SK-N-SH treated with all-trans-retinoic acid at 6 μM for 48 hours (cell line): ENCODE measurements at regions not wholly inside any gene's neighbourhood (a gene's known extent, or its start where the extent isn't known, plus 50 kb on each side); places are given as distances from the start of the nearest gene placed in this dataset.

Source experiments
- ATAC-seq: fragments of 200-7000 bp; cut with Tn5 transposase; 3 replicates; pipeline ENCODE4 v1.9.1; 2020; ENCODE audit warnings: mild to moderate bottlenecking, moderate library complexity
- ARNTL ChIP-seq: fragments of 450-650 bp; formaldehyde crosslinking; IDR thresholded peaks from 2 replicates; pipeline ENCODE4 v1.5.0; 2020; ENCODE audit warnings: low read depth, mild to moderate bottlenecking, moderate library complexity, borderline replicate concordance
- BACH2 ChIP-seq: fragments of 250-450 bp; sonication (Bioruptor Pico); IDR thresholded peaks from 2 replicates; pipeline ENCODE4 v1.9.0; 2021; ENCODE audit warnings: mild to moderate bottlenecking, borderline replicate concordance
- CSDC2 ChIP-seq: fragments of 250-450 bp; sonication (Bioruptor Pico); IDR thresholded peaks from 2 replicates; pipeline ENCODE4 v1.5.0; 2020; ENCODE audit warnings: mild to moderate bottlenecking, moderate library complexity
- ESRRG ChIP-seq: fragments of 250-450 bp; sonication (Bioruptor Pico); IDR thresholded peaks from 2 replicates; pipeline ENCODE4 v1.6.1; 2021; ENCODE audit warnings: mild to moderate bottlenecking
- GLIS3 ChIP-seq: fragments of 250-450 bp; sonication (Bioruptor Pico); IDR thresholded peaks from 2 replicates; pipeline ENCODE4 v1.5.0; 2020; ENCODE audit warnings: mild to moderate bottlenecking, moderate library complexity
- ISL1 ChIP-seq: fragments of 250-450 bp; sonication (Bioruptor Pico); IDR thresholded peaks from 2 replicates; pipeline ENCODE4 v2.1.2; 2022; ENCODE audit warnings: mild to moderate bottlenecking, moderate library complexity
- PPARA ChIP-seq: fragments of 250-450 bp; sonication (Bioruptor Pico); IDR thresholded peaks from 2 replicates; pipeline ENCODE4 v1.5.0; 2020; ENCODE audit warnings: mild to moderate bottlenecking, borderline replicate concordance
- RARB ChIP-seq: fragments of 250-450 bp; sonication (Bioruptor Pico); IDR thresholded peaks from 2 replicates; pipeline ENCODE4 v1.8.0; 2021; ENCODE audit warnings: mild to moderate bottlenecking, moderate library complexity
- SNAI2 ChIP-seq: fragments of 250-450 bp; sonication (Bioruptor Pico); IDR thresholded peaks from 2 replicates; pipeline ENCODE4 v1.5.0; 2020; ENCODE audit warnings: mild to moderate bottlenecking, moderate library complexity
- TCF4 ChIP-seq: fragments of 250-450 bp; sonication (Bioruptor Pico); IDR thresholded peaks from 2 replicates; pipeline ENCODE4 v1.8.0; 2021; ENCODE audit warnings: mild to moderate bottlenecking, moderate library complexity, borderline replicate concordance
- TOX ChIP-seq: fragments of 250-450 bp; sonication (Bioruptor Pico); IDR thresholded peaks from 2 replicates; pipeline ENCODE4 v1.8.0; 2021; ENCODE audit warnings: mild to moderate bottlenecking, moderate library complexity, borderline replicate concordance
- ZC3H10 ChIP-seq: fragments of 250-450 bp; sonication (Bioruptor Pico); IDR thresholded peaks from 2 replicates; pipeline ENCODE4 v1.5.1; 2021; ENCODE audit warnings: mild to moderate bottlenecking, moderate library complexity
- ZFP3 ChIP-seq: fragments of 250-450 bp; sonication (Bioruptor Pico); IDR thresholded peaks from 2 replicates; pipeline ENCODE4 v1.5.0; 2020; ENCODE audit warnings: mild to moderate bottlenecking, moderate library complexity
- ZFP30 ChIP-seq: fragments of 450-650 bp; formaldehyde crosslinking; IDR thresholded peaks from 2 replicates; pipeline ENCODE4 v1.5.0; 2022; ENCODE audit warnings: mild to moderate bottlenecking, moderate library complexity
- ZNF565 ChIP-seq: fragments of 450-650 bp; formaldehyde crosslinking; conservative IDR thresholded peaks from 2 replicates; pipeline ENCODE4 v1.5.0; 2020; ENCODE audit warnings: low read depth, mild to moderate bottlenecking, moderate library complexity
- ZNF70 ChIP-seq: fragments of 450-650 bp; formaldehyde crosslinking; IDR thresholded peaks from 2 replicates; pipeline ENCODE4 v1.5.0; 2020; ENCODE audit warnings: mild to moderate bottlenecking, moderate library complexity
- ZNF8 ChIP-seq: fragments of 450-650 bp; formaldehyde crosslinking; IDR thresholded peaks from 2 replicates; pipeline ENCODE4 v1.5.0; 2020; ENCODE audit warnings: mild to moderate bottlenecking, moderate library complexity
- TF ChIP-seq, protein P1 (sequence below): fragments of 250-450 bp; sonication (Bioruptor Pico); IDR thresholded peaks from 2 replicates; pipeline ENCODE4 v1.8.0; 2020; ENCODE audit warnings: mild to moderate bottlenecking, moderate library complexity, borderline replicate concordance
- TF ChIP-seq, protein P2 (sequence below): fragments of 250-450 bp; sonication (Bioruptor Pico); IDR thresholded peaks from 2 replicates; pipeline ENCODE4 v1.5.0; 2020; ENCODE audit warnings: mild to moderate bottlenecking, moderate library complexity
- TF ChIP-seq, protein P3 (sequence below): fragments of 250-450 bp; sonication (Bioruptor Pico); IDR thresholded peaks from 2 replicates; pipeline ENCODE4 v1.5.1; 2020; ENCODE audit warnings: low read depth, mild to moderate bottlenecking, moderate library complexity
- TF ChIP-seq, protein P4 (sequence below): fragments of 250-450 bp; sonication (Bioruptor Pico); IDR thresholded peaks from 2 replicates; pipeline ENCODE4 v1.8.0; 2021; ENCODE audit warnings: low read depth, mild to moderate bottlenecking, moderate library complexity, borderline replicate concordance
- TF ChIP-seq, protein P5 (sequence below): fragments of 250-450 bp; sonication (Bioruptor Pico); IDR thresholded peaks from 2 replicates; pipeline ENCODE4 v1.5.1; 2021; ENCODE audit warnings: mild to moderate bottlenecking, moderate library complexity

DNA sequence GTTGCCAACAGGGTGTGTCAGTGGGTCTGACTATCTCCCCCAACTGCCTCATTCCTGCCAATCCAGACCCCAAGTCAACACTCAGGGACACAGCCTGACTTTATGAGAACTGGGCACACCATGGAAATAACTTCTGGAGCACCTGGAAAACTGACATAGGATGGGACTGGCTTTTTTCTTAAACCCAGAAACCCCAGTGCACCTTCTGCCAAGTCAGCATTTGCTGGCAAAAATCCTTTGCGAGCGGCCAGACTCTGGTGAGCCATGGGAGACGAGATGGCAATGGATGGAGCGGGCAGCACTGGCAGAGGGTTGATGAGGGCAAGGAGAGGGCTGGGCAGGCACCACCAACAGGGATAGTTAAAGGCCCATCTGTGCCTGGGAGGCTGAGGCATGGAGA, 114.4 kb upstream of the OSMR start:
- no peak for ATAC-seq
- TF ChIP-seq, protein P1, sequence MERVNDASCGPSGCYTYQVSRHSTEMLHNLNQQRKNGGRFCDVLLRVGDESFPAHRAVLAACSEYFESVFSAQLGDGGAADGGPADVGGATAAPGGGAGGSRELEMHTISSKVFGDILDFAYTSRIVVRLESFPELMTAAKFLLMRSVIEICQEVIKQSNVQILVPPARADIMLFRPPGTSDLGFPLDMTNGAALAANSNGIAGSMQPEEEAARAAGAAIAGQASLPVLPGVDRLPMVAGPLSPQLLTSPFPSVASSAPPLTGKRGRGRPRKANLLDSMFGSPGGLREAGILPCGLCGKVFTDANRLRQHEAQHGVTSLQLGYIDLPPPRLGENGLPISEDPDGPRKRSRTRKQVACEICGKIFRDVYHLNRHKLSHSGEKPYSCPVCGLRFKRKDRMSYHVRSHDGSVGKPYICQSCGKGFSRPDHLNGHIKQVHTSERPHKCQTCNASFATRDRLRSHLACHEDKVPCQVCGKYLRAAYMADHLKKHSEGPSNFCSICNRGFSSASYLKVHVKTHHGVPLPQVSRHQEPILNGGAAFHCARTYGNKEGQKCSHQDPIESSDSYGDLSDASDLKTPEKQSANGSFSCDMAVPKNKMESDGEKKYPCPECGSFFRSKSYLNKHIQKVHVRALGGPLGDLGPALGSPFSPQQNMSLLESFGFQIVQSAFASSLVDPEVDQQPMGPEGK (CRISPR knock-in tag), result no peak
- TF ChIP-seq, all 23 proteins: peak for 0

DNA sequence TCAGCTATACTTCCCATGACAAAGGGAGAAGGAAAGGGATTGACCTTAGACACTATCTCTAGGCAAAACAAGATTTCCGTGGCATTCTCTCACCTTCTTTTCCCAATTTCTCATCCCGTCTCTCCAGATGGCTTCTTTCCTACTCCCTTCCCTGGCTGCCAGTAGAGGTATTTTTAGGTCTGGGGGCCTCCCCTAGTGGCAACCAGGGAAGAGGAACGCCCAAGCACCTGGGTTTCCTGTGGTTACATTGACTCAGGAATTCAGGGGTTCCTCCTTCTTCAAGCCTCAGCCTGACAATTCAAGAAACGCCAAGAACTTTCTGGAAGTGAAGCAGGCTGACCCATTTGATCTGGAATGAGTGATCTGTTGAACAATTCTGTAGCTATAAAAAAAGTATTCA, 111.5 kb upstream of the OSMR start:
- ATAC-seq, result no peak
- TF ChIP-seq RARB (CRISPR knock-in tag), result no peak
- no peak for TF ChIP-seq CSDC2 (CRISPR knock-in tag)
- no peak for TF ChIP-seq ZNF565 (CRISPR knock-in tag)
- TF ChIP-seq TOX (CRISPR knock-in tag), result no peak
- no peak for TF ChIP-seq GLIS3
- no peak for TF ChIP-seq ZFP30 (CRISPR knock-in tag)
- no peak for TF ChIP-seq ZNF70
- TF ChIP-seq, protein P2, sequence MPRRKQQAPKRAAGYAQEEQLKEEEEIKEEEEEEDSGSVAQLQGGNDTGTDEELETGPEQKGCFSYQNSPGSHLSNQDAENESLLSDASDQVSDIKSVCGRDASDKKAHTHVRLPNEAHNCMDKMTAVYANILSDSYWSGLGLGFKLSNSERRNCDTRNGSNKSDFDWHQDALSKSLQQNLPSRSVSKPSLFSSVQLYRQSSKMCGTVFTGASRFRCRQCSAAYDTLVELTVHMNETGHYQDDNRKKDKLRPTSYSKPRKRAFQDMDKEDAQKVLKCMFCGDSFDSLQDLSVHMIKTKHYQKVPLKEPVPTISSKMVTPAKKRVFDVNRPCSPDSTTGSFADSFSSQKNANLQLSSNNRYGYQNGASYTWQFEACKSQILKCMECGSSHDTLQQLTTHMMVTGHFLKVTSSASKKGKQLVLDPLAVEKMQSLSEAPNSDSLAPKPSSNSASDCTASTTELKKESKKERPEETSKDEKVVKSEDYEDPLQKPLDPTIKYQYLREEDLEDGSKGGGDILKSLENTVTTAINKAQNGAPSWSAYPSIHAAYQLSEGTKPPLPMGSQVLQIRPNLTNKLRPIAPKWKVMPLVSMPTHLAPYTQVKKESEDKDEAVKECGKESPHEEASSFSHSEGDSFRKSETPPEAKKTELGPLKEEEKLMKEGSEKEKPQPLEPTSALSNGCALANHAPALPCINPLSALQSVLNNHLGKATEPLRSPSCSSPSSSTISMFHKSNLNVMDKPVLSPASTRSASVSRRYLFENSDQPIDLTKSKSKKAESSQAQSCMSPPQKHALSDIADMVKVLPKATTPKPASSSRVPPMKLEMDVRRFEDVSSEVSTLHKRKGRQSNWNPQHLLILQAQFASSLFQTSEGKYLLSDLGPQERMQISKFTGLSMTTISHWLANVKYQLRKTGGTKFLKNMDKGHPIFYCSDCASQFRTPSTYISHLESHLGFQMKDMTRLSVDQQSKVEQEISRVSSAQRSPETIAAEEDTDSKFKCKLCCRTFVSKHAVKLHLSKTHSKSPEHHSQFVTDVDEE, result no peak
- TF ChIP-seq ZFP3, result no peak
- TF ChIP-seq, protein P1 (CRISPR knock-in tag), result no peak
- no peak for TF ChIP-seq ISL1
- no peak for TF ChIP-seq ESRRG (CRISPR knock-in tag)
- no peak for TF ChIP-seq ZNF8
- TF ChIP-seq, protein P3, sequence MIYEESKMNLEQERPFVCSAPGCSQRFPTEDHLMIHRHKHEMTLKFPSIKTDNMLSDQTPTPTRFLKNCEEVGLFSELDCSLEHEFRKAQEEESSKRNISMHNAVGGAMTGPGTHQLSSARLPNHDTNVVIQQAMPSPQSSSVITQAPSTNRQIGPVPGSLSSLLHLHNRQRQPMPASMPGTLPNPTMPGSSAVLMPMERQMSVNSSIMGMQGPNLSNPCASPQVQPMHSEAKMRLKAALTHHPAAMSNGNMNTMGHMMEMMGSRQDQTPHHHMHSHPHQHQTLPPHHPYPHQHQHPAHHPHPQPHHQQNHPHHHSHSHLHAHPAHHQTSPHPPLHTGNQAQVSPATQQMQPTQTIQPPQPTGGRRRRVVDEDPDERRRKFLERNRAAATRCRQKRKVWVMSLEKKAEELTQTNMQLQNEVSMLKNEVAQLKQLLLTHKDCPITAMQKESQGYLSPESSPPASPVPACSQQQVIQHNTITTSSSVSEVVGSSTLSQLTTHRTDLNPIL, result no peak
- TF ChIP-seq PPARA (CRISPR knock-in tag), result no peak
- TF ChIP-seq, protein P4, sequence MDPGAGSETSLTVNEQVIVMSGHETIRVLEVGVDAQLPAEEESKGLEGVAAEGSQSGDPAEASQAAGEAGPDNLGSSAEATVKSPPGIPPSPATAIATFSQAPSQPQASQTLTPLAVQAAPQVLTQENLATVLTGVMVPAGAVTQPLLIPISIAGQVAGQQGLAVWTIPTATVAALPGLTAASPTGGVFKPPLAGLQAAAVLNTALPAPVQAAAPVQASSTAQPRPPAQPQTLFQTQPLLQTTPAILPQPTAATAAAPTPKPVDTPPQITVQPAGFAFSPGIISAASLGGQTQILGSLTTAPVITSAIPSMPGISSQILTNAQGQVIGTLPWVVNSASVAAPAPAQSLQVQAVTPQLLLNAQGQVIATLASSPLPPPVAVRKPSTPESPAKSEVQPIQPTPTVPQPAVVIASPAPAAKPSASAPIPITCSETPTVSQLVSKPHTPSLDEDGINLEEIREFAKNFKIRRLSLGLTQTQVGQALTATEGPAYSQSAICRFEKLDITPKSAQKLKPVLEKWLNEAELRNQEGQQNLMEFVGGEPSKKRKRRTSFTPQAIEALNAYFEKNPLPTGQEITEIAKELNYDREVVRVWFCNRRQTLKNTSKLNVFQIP (CRISPR knock-in tag), result no peak
- no peak for TF ChIP-seq BACH2 (CRISPR knock-in tag)
- no peak for TF ChIP-seq TCF4 (CRISPR knock-in tag)
- TF ChIP-seq ZC3H10 (CRISPR knock-in tag), result no peak

DNA sequence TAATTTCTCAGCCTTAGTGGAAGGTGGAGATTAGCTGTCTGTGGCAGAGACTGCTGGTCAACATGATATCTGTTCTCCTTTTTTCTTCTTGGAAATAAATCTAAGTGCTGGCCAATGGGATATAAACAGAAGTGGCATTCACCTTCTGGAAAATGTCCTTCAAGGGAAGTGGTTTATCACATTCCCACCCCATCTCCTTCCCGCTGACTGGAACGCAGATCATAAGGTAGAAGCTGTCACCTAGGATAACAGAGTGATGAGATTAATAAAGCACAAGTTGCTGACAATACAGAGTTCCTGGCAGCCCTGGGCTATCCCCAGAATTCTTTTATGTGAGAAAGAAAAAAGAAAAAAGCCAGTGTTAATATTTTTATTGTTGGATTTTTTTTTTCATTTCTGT, 109.7 kb upstream of the OSMR start:
- no peak for TF ChIP-seq ZNF8
- TF ChIP-seq TOX (CRISPR knock-in tag), result peak; percentile 74; the same call in 1 of the 2 replicates
- no peak for TF ChIP-seq BACH2 (CRISPR knock-in tag)
- no peak for TF ChIP-seq SNAI2
- TF ChIP-seq GLIS3, result no peak
- 0 out of 2 replicates have a peak, but pooled peaks have one; percentile 46 for TF ChIP-seq RARB (CRISPR knock-in tag)
- peak; percentile 32; the same call in 1 of the 3 replicates for ATAC-seq

DNA sequence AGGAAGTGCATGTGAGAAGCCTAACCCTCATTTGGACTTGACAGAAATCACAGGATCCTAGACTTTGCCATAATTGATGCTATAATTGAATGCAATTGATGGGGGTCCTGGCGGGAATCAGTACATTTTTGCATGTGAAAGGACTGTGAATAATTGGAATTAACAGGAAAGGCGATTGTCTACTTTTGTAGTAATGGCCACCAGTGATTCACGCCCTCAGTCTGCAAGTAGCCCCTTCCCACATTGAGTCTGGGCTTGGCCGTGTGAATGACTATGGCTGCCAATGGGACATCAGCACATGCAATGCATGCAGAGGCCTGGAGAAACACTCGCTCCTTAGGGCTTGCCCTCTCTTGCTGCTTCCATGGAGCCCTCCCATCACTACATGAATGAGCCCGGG, 107.8 kb upstream of the OSMR start:
- no peak for ATAC-seq
- TF ChIP-seq GLIS3 (no peak), RARB (CRISPR knock-in tag) (no peak), ZC3H10 (CRISPR knock-in tag) (no peak), ARNTL (CRISPR knock-in tag) (no peak), ZNF70 (no peak), BACH2 (CRISPR knock-in tag) (no peak), ZFP30 (CRISPR knock-in tag) (no peak), ZNF8 (no peak), CSDC2 (CRISPR knock-in tag) (no peak), TOX (CRISPR knock-in tag) (no peak), ESRRG (CRISPR knock-in tag) (no peak)
- TF ChIP-seq, protein P2, result no peak
- TF ChIP-seq, protein P5, sequence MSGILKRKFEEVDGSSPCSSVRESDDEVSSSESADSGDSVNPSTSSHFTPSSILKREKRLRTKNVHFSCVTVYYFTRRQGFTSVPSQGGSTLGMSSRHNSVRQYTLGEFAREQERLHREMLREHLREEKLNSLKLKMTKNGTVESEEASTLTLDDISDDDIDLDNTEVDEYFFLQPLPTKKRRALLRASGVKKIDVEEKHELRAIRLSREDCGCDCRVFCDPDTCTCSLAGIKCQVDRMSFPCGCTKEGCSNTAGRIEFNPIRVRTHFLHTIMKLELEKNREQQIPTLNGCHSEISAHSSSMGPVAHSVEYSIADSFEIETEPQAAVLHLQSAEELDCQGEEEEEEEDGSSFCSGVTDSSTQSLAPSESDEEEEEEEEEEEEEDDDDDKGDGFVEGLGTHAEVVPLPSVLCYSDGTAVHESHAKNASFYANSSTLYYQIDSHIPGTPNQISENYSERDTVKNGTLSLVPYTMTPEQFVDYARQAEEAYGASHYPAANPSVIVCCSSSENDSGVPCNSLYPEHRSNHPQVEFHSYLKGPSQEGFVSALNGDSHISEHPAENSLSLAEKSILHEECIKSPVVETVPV (CRISPR knock-in tag), result no peak
